Stomach (tissue), 4 donors: ENCODE measurements at regions not wholly inside any gene's neighbourhood (a gene's known extent, or its start where the extent isn't known, plus 50 kb on each side); places are given as distances from the start of the nearest gene placed in this dataset.

ENCODE experiments used
- EP300 ChIP-seq: sonication (generic); formaldehyde crosslinking; IDR thresholded peaks from one replicate; pipeline ENCODE4 v1.6.1; 2017; ENCODE audit warnings: antibody characterized with exemption
- POLR2A ChIP-seq, 4 donors: fragments of 450-650 bp; IDR thresholded peaks; one replicate each; pipeline ENCODE4 v1.6.1; 2016; ENCODE audit warnings: antibody characterized with exemption in 4 of 4, control low read depth in 2 of 4, mild to moderate bottlenecking in 1 of 4, moderate library complexity in 1 of 4
- TF ChIP-seq, protein P1 (sequence below), 7 experiments: fragments of 450-650 bp in 4 of 7; fragments of 200-600 bp in 3 of 7; sonication (generic) in 3 of 7; IDR thresholded peaks; one replicate each; pipeline ENCODE4 v1.5.1; 2016 to 2019; ENCODE audit warnings: antibody characterized with exemption in 7 of 7, control low read depth in 2 of 7, mild to moderate bottlenecking in 1 of 7

DNA sequence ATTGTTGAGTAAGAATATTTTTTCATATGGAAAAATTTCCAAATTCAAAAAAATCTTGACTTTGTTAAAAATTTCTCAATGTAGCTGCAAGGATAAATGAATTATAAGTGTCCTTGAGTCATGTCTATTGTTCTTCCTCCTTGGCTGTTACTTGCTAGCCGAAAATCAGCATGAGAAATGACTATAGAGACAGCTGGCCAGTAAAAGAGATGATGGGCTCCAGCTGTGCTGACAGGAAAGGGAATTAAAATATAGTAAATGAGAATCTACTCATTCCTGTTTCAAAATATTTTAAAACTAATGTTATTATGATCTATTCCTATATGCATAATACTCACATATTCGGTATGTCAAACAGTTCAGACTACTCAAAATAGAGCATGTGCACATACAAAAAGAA lies 1292.6 kb downstream of the BRINP3 start:
- TF ChIP-seq, protein P1, sequence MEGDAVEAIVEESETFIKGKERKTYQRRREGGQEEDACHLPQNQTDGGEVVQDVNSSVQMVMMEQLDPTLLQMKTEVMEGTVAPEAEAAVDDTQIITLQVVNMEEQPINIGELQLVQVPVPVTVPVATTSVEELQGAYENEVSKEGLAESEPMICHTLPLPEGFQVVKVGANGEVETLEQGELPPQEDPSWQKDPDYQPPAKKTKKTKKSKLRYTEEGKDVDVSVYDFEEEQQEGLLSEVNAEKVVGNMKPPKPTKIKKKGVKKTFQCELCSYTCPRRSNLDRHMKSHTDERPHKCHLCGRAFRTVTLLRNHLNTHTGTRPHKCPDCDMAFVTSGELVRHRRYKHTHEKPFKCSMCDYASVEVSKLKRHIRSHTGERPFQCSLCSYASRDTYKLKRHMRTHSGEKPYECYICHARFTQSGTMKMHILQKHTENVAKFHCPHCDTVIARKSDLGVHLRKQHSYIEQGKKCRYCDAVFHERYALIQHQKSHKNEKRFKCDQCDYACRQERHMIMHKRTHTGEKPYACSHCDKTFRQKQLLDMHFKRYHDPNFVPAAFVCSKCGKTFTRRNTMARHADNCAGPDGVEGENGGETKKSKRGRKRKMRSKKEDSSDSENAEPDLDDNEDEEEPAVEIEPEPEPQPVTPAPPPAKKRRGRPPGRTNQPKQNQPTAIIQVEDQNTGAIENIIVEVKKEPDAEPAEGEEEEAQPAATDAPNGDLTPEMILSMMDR (IDR thresholded peaks at IDR 0.05): no peak
- TF ChIP-seq EP300 (no peak), POLR2A (IDR thresholded peaks at IDR 0.05) (no peak)
